ENCODE measurements at regions not wholly inside any gene's neighbourhood (a gene's known extent, or its start where the extent isn't known, plus 50 kb on each side); places are given as distances from the start of the nearest gene placed in this dataset.

DNA sequence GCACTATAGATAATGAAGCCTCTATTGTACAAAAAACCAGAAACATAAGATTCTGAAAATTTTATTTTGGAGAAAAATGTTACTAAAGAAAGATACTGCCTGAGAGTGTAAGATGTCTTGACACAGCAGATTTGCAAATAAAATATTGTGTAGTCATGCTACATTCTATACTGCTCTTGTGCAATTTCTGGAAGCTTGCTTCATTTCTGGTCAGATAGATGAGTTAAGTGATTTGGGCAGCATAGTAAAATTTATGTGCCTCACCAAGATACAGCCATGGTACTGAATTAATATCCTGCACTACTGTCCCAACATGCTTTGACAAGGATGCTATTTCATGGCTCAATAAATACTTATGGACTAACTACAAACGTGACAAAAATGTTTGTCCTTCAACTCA lies 55.1 kb upstream of the STARD13 start:
- DNase-seq, result no peak
- no peaks in the 10 kb centered on the region for H3K9me3 ChIP-seq (replicated peaks; ENCODE audit: insufficient read depth, low read length)
- no peak overlapping the region for H3K4me3 ChIP-seq (ENCODE audit: low read length)
- no peaks in the 10 kb centered on the region for H3K27me3 ChIP-seq (replicated peaks; ENCODE audit: insufficient read depth, low read length)
- H3K4me2 ChIP-seq (ENCODE audit: low read depth, low read length), result no peak overlapping the region
- H3K4me1 ChIP-seq (ENCODE audit: low read length), result no peaks in the 10 kb centered on the region
- H2AFZ ChIP-seq (ENCODE audit: low read length), result no peak overlapping the region
- no peak overlapping the region for H3K27ac ChIP-seq (ENCODE audit: low read length)
- TF ChIP-seq EZH2phosphoT487 (IDR thresholded peaks at IDR 0.05; ENCODE audit: low read length) (no peak), CTCF (IDR thresholded peaks at IDR 0.05; ENCODE audit: low read length) (no peak), EZH2 (optimal IDR thresholded peaks at IDR 0.05; ENCODE audit: low read depth, low read length) (no peak)
- no peaks in the 10 kb centered on the region for H3K36me3 ChIP-seq (replicated peaks; ENCODE audit: insufficient read depth, low read length)
- H3K9me2 ChIP-seq (replicated peaks; ENCODE audit: insufficient read depth, low read length), result no peaks in the 10 kb centered on the region
- no peak overlapping the region for H3K9ac ChIP-seq (ENCODE audit: low read length)
- no peaks in the 10 kb centered on the region for H3K79me2 ChIP-seq (ENCODE audit: low read length)
- H3F3A ChIP-seq (ENCODE audit: insufficient read depth, low read length), result no peaks in the 10 kb centered on the region
- no peaks in the 10 kb centered on the region for H4K20me1 ChIP-seq (ENCODE audit: insufficient read depth, low read length)

GRCh38 chr13:33341861-33342452 lies 56.4 kb upstream of the STARD13 start:
- no peak overlapping the region for H3K4me3 ChIP-seq (ENCODE audit: low read length)
- no peaks in the 10 kb centered on the region for H3K9me3 ChIP-seq (replicated peaks; ENCODE audit: insufficient read depth, low read length)
- H3K79me2 ChIP-seq (ENCODE audit: low read length), result no peaks in the 10 kb centered on the region
- TF ChIP-seq EZH2 (optimal IDR thresholded peaks at IDR 0.05; ENCODE audit: low read depth, low read length) (no peak), CTCF (IDR thresholded peaks at IDR 0.05; ENCODE audit: low read length) (no peak), EZH2phosphoT487 (IDR thresholded peaks at IDR 0.05; ENCODE audit: low read length) (no peak)
- H3K9me2 ChIP-seq (replicated peaks; ENCODE audit: insufficient read depth, low read length), result no peaks in the 10 kb centered on the region
- no peaks in the 10 kb centered on the region for H3K27me3 ChIP-seq (replicated peaks; ENCODE audit: insufficient read depth, low read length)
- no peak for DNase-seq
- H3K4me1 ChIP-seq (ENCODE audit: low read length), result no peaks in the 10 kb centered on the region
- H3K27ac ChIP-seq (ENCODE audit: low read length), result no peak overlapping the region
- H4K20me1 ChIP-seq (ENCODE audit: insufficient read depth, low read length), result no peaks in the 10 kb centered on the region
- no peaks in the 10 kb centered on the region for H3F3A ChIP-seq (ENCODE audit: insufficient read depth, low read length)
- no peaks in the 10 kb centered on the region for H3K36me3 ChIP-seq (replicated peaks; ENCODE audit: insufficient read depth, low read length)
- no peak overlapping the region for H3K4me2 ChIP-seq (ENCODE audit: low read depth, low read length)
- H2AFZ ChIP-seq (ENCODE audit: low read length), result no peak overlapping the region
- no peak overlapping the region for H3K9ac ChIP-seq (ENCODE audit: low read length)

DNA sequence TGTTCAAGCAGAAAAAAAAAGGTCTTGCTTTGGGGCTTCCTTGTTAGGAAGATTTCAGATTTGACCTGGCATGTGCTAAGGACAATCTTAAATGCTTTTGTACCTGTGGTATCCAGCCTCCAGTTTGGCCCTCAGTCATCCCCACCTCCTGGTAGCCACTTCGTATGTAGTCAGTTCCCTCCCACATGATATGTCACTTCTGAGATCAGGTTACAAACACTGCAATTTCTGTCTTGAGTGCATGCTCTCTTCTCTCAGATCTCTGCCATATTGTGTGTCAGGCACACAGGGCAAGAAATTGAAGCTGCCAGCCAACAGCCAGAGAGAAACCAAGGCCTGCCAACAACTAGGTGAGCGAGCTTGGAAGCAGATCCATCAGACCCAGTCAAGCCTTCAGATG lies 60.3 kb upstream of the STARD13 start:
- Histone ChIP-seq H3K9me2 (replicated peaks; ENCODE audit: insufficient read depth, low read length) (no peaks in the 10 kb centered on the region), H3K27me3 (replicated peaks; ENCODE audit: insufficient read depth, low read length) (no peaks in the 10 kb centered on the region), H3K9me3 (replicated peaks; ENCODE audit: insufficient read depth, low read length) (no peaks in the 10 kb centered on the region), H3K4me3 (ENCODE audit: low read length) (no peak overlapping the region), H3K4me1 (ENCODE audit: low read length) (no peaks in the 10 kb centered on the region), H3K27ac (ENCODE audit: low read length) (no peak overlapping the region), H3K4me2 (ENCODE audit: low read depth, low read length) (no peak overlapping the region), H3K79me2 (ENCODE audit: low read length) (no peaks in the 10 kb centered on the region), H3K36me3 (replicated peaks; ENCODE audit: insufficient read depth, low read length) (no peaks in the 10 kb centered on the region), H3K9ac (ENCODE audit: low read length) (no peak overlapping the region), H4K20me1 (ENCODE audit: insufficient read depth, low read length) (no peaks in the 10 kb centered on the region), H2AFZ (ENCODE audit: low read length) (no peak overlapping the region), H3F3A (ENCODE audit: insufficient read depth, low read length) (no peaks in the 10 kb centered on the region)
- no peak for DNase-seq
- no peak for TF ChIP-seq EZH2 (optimal IDR thresholded peaks at IDR 0.05; ENCODE audit: low read depth, low read length)
- TF ChIP-seq EZH2phosphoT487 (IDR thresholded peaks at IDR 0.05; ENCODE audit: low read length), result no peak
- no peak for TF ChIP-seq CTCF (IDR thresholded peaks at IDR 0.05; ENCODE audit: low read length)
